Right kidney (tissue), 1 donor: ENCODE measurements at regions not wholly inside any gene's neighbourhood (a gene's known extent, or its start where the extent isn't known, plus 50 kb on each side); places are given as distances from the start of the nearest gene placed in this dataset.
"Not testable (repeated sequence)": the region's sequence is repeated elsewhere in the genome, so short reads cannot be mapped to it uniquely, and the experiment has no call there.

Source experiments
- DNase-seq: peaks from one replicate; pipeline ENCODE4 v3.0.0-alpha.2; 2016

DNA sequence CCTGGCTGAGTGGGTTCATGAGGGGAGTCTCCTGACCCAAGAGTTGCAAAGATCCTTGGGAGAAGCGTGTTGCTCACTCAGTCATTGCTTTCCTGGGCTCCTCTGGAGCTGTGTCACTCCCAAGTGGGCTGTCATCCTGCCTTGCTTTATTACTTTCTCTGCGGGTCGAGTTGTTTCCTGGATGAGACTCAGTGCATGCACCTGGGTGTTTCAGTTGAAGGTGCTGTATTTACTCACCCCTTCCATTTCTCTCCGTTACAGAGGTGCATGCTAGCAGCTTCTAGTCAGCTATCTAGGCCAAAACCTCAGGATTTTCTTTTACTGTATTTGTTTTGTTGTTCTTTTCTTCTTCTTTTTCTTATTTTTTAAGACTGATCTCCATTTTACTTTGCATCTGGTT is 785.5 kb upstream of the EDIL3 start:
- DNase-seq: no peak

DNA sequence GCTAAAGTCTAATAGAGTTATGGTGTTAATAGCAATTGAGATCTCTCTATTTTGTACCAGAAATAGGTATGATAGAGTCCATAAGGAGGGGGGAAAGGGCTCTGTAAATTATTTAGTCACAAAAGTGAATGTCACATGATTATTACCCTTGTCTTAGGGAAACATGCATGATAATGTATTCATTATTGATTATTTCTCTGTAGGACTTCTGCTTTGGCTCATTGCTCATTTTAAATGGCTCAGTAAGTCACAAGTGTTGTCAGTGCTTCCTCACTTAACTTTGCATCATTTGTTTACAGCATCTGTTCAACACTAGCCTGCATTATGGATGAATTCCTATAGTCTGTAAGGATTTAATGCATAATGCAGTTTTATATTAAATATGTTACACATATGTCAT is 788.8 kb upstream of the EDIL3 start:
- DNase-seq: no peak

DNA sequence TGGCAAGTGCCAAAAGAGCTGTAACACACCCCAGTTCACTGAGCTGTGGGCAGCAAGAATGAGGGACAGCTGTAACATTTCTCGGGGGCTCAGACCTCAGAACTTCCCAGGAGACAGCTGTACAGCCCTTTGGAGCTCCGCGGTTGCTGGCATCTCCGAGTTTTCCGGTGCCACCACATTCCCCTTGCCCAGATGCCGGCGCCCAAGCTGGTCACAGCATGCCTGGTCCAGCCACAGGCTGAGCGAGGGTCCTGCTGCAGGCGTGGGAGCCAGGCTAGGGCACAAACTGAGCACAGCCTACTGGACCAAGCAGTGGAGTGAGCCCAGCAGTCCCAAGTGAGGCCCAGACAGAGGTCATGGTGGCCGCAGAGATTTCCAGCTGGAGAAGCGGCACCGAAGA is 797.7 kb upstream of the EDIL3 start:
- no peak for DNase-seq

DNA sequence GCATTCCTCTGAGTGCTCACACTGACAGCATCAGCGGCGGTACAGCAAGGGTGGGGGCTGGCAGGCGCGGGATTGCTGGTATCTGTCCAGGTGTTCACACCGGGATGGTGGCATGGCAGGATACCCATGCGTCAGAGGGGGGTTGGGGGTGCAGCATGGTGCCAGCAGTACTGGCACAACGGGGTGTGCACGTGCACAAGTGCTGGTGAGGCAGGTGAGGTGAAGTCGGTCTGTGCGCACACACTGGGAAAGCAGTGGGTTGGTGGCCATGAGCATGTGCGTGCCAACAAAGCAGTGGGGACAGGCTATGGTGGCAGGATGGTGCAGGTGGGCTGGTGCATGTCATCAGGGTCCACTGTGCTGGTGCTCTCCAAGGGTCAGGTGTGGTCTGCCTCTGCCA is 819.6 kb upstream of the EDIL3 start:
- no peak for DNase-seq

DNA sequence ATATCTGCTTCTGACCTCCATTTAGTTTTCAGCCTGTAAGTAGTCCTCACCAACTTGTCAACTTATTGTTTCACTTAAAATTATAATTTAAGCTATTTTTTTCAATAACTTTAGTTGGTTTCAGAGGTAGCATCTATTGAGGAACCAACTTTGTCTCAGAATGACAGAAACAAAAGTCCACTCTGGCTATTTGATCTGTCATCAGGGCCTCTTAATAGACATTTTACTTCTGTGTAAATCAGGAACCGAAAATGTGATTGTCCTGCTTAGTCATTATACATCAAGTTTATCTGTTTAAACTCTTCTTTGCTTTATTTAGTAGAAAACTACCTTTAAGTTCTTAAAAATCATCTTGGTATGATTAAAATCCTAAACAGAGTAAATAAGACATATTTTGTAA is 820.8 kb upstream of the EDIL3 start:
- no peak for DNase-seq

DNA sequence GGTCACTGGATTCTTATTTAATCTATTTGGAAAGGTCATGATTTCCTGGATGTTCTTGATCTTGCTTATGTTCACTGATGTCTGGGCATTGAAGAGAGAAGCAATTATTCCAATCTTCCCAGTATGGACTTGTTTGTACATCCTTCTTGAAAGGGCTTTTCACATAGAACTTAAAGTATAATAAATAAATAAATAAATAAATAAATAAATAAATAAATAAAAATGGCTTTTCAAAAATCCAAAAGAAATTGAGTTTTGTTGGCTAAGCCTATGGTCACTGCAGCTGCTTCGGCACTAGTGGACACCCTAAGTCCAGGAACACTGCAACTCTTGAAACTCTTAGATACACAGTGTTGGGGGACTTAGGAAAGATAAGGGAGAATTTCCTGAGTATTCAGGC is 840.7 kb upstream of the EDIL3 start:
- no peak for DNase-seq

DNA sequence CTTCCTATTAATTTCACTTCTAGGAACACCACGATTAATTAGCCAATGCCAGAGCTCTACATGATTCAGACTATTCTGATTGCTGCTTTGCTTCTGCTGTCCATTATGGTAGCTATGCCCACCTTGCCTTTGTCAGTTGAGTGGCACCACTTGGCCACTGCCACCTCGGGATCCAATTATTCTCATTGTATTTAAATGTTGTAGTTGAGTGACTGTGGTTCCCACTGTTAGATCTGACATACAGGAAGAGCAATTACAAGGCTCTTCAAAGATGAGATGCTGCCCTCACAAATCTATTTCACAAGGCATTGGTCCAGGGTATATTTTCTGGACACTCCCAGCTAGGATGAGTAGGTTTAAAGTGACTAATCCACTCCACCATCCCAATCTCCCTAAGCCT is 864.5 kb upstream of the EDIL3 start:
- no peak for DNase-seq

DNA sequence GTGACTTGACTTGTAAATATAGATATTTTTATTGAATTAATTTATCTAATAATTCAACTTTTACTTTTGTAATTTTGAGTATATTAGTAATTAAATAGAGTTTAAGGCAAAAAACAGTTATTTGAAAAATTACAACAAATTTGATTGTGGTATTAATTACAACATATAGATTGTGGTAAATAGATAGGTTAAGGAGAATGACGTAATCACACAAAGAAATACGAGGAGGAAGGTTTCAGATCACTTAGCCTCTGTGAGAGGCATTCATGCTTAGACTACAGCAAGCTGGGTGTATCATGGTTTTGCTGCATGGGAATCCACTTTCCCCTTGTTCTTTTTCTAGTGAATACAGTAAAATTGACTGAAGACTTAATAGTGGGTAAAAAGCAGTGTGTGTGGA is 878.4 kb upstream of the EDIL3 start:
- DNase-seq: no peak

DNA sequence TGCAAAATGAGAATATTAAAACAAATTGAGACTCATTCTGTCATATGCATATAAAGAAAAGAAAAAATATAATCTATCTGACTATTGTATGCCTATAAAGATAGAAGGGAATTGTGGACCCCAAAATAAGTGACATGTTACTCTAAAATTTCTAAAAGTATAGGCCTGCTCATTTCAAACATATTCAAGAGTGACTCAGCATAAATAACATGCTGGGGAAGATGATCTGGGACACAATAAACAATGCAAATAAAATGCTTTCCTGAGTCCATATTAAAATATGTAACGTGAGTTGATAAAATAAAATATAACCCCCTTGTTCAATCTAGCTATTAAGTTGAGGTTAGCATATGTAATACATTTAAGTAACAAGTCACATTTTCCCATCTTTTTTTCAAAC is 882.0 kb upstream of the EDIL3 start:
- DNase-seq: no peak

DNA sequence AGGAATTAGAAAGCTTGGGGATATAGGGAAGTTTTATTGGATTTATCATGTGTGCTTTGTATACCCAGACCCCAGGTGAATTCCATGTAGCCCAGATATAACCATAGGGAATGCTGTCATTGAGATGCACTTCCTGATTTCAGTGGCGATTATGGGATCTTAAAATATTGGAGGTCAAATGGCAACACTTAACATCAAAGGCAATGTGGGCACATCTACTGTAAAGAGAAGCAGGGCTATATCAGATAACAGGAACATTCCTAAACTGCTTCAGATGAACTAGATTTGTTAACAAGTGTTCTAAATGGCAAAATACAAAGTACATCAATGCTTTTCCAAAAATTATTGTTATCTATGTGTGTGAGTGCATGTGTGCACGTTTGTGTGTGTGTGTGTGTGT is 883.5 kb upstream of the EDIL3 start:
- DNase-seq: no peak

DNA sequence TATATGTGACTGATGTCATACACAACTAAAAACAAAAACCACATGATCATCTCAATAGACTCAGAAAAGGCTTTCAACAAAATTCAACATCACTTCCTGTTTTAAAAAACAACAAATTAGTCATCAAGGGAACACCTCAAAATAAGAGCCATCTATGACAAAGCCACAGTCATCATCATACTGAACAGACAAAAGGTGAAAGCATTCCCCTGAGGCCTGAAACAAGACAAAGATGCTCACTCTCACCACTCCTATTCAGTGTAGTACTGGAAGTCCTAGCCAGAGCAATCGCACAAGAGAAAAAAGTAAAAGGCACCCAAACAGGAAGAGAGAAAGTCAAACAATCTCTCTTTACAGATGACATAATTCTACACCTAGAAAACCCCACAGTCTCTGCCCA is 893.5 kb upstream of the EDIL3 start:
- DNase-seq: no peak

DNA sequence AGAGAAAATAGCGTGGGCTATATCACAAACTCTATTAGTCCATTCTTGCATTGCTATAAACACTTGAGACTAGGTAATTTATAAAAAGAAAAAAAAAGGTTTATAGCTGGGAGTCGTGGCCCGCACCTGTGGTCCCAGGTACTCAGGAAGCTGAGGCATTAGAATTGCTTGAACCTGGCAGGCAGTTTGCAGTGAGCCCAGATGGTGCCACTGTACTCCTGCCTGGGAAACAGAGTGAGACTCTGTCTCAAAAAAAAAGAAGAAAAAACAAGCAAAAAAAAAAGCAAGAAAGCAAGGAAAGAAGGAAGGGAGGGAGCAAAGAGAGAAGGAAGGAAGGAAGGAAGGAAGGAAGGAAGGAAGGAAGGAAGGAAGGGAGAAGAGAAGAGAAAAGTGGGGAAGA is 904.2 kb upstream of the EDIL3 start:
- no peak for DNase-seq

DNA sequence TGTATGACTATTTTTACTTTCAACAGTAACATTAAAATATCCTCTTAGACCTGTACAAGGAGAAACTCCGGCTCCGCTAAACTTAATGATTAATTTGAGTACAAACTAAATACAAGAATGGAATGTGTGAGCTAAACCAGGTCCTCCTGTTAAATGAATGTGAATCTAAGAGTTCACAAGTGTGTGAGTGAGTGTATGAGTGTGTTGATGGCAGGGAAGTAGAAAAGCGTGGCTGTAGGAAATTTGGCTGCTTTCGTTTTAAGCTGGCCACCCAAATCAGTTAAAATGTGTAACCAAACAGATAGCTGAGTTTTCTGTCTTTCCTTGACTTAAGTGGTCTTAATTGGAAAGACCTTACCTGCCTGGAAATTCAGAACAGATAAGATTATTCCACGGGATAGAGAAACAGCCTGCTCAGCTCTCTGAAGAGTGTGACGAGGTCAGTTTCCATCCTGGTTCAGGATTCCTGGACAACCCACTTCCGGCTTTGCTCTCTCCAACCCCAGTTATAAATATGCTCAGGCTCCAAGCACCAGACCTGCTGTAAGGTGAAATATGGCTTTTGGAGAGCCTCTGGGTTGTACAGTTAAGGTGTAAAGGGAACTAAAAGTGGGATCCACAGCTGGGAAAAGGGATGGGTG is 908.6 kb upstream of the EDIL3 start:
- DNase-seq: peak; percentile 9

DNA sequence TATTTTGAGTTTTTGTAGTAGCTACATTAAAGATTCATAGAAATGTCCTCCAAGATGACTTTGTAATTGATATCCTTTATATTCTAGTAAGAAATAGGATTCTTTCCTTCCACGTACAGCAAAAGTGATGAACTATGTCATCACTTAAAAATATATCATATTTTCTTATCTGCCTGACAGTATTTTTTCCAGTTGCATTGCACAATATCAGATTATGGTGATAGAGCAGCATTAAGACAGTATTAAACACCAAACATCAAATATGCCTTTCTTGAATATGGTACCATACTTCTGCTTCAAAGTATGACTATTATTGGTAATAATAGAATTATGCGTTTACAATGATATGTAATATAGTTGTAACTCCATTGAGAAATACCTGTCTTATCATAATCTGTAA is 919.8 kb upstream of the EDIL3 start:
- DNase-seq: no peak

DNA sequence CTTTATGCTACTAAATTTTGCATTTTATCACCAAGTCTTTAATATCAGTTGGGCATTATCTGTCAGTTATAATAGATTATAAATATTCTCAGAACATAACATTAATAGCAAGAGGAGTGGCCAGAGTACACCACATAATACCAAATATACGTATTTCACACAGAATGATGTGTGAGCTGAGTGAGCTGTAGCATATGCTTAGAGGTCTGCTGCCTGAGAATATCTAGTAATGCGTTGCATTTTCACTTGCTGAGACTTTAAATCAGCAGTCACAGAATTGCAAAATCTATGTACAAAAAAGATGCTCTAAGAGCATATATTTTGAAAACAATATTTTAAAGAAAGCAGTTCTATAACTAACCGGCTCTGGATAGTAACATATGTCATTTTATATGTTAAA is 921.1 kb upstream of the EDIL3 start:
- no peak for DNase-seq

DNA sequence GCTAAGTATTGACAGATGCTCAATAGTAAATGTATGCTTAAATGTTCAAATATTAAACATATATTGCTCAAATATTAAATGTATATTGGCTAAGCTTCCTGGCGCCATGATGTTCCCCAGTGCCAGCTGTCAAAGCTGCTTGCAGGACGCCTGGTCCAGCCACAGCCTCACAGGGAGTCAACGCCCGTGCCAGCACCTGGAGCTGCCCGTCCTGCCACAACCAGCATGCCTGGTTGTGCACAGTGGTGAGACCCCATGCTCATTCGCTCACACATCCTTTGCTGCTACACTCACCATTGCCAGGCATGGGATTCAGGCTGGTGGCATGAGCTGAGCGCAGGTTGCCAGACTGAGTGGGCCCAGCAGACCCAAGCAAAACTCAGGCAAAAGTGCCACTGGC is 926.9 kb upstream of the EDIL3 start:
- DNase-seq: no peak

DNA sequence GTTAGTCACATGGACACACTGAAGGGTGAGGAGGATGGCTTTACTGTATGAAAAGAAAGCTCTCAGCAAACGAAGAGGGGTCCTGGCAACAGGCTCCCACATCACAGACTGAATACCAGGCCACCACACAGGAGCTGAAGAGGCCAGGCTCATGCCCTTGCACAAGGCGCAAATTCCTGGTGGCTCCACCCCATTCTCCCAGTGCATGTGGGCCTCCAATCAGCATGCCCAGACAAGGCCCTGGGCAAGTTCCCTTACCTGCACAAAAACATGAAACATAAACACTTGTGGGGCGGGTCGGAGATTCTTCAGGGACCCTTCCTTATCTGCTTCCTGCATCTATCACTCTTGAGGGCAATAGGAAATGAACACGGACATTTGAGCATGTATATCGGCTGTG is 935.8 kb upstream of the EDIL3 start:
- no peak for DNase-seq

DNA sequence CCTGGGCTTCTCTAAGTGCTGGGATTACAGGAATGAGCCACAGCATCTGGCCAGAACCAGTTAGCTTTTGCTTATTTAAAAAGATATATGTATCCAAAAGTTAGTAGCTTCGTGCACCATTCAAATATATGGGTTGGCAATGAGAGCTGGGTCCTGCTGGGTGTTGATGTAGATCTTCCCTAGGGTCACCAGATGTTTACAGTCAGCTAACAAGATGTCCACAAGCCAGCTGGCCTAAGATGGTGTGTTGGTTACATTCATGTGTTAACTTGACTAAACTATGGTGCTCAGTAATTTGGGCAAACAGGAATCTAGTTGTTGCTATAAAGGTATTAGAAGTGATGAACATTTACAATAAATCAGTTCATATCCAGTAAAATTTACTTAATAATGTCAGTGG is 948.6 kb upstream of the EDIL3 start:
- no peak for DNase-seq

DNA sequence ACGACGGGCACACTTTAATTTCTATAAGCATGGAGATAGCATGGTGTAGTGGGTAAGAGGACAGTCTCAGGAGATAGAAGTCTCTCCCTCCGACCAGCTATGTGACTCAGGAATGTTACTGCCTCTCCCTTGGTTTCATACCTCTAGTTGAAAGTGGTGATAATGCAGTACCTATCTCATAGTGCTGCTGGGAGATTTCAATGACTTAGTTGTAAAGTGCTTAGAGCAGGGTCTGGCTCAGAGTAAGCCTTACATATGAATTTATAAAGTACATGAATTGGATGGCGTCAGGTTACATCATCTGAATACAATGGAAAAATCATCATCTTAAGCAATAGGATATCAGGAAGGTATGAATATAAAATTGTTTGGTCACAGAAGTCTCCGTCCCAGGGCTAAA is 952.8 kb upstream of the EDIL3 start:
- DNase-seq: no peak

DNA sequence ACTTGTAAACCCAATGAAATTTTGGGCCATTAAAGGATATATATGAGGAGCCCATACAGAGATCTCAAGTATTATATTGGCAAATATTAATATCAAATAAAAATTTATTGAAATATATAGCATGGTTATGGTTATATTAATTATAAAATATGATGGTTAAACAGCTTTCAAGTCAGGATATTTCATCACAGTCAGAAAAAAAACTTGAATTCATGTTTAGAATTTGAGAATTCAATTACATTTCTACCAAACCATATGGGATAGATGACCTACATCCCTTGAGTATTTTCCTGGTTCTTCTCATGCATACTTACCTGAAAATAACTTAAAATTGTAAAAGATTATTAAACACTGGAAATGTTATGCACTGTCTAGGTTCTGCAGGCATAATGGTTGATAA is 956.1 kb upstream of the EDIL3 start:
- no peak for DNase-seq

DNA sequence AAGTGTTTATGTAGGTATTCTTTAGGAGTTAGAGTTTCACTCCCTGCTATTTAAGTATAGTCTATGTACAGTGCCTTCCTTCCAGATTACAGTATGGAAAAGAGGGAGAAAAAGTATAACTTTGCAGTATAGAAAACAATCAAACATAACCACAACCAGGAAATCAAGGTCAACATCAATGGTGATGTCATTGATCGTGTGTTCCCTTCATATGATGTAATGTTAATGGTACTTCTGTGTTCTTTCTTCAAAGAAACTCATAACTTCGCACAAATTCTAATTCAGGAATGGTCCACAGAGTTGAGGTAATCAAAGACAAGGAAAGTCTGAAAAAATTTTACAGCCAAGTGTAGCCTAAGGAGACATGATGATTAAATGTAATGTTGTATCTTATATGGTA is 961.1 kb upstream of the EDIL3 start:
- DNase-seq: no peak

DNA sequence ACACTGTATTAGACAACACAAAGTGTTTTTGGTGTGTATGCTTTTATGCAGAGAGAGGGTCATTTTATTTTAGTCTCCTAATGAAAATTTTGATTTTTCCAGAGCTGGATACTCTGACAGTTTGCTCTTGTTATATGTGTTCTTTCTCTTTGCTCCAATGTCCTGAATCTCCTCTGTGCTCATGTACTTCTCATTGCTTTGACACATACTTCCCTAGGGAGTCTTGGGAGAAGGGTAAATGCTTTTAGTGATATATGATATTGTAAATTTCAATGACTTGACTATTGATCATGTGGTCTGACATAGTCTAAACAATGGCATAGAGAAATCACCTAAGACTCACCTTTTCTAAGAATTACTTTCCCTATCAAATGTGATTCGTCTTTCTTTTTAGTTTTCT is 972.6 kb upstream of the EDIL3 start:
- no peak for DNase-seq

DNA sequence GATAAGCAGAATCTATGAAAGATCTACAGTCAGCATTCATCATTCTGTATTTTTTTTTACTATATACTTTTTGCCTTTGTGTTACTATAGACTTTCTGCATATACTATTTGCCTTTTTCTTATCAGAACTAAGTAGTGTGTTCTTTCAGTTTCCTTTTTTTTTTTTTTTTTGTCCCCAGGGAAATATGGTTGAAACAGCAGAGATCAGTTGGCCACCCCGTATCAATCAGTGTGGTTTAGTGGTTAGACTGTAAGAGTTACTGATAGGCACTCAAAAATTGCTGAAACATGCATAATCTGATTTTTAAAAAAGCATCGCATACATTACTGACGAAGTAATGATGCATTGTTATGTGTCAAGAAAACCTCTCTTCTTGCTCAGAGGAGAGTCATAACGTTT is 990.8 kb upstream of the EDIL3 start:
- DNase-seq: no peak

DNA sequence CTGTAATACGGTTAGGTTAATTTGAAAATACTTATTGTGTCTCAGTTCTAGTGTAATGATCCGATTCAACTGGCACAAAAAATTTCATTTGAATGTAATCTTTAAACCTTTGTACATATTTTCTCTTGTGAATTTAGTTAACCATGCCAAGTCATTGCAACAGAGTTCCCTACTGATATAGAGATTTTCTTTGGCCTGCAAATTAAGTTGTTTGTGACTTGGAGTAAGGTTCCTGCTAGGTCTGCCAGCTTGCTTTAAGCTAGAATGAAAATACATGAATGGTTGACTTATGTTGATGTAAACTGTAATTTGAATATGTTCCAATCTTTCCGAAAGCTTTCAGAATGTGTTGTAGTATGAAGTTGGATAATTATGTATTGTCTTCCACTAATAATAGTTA is 1004.1 kb upstream of the EDIL3 start:
- no peak for DNase-seq

DNA sequence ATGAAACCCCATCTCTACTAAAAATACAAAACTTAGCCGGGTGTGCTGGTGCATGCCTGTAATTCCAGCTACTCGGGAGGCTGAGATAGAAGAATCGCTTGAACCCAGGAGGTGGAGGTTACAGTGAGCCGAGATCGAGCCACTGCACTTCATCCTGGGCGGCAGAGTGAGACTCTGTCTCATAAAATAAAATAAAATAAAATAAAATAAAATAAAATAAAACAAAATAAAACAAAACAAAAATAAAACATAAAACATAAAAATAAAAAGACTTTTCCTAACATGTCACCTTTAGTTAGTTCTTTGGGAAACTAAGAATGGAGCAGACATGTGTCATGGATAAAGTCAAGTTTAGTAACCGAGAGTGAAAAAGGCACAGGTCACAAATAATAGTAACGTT is 1007.6 kb upstream of the EDIL3 start:
- not testable (repeated sequence) for DNase-seq

DNA sequence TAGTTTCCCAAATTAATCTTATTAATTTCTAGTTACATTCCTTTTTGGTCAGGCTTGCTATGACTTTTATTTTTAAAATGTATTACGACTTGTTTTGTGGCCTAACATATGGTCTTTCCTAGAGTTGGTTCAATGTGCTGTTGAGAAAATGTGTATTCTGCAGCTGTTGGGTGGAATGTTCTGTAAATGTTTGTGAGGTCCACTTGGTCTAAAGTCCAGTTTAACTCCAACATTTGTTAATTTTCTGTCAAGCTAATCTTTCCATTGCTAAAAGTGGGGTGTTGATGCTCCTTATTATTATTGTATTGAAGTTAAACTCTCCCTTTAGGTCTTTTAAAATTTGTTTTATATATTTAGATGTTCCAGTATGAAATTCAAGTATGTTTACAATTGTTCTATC is 1010.8 kb upstream of the EDIL3 start:
- DNase-seq: no peak
